ENCODE measurements at regions not wholly inside any gene's neighbourhood (a gene's known extent, or its start where the extent isn't known, plus 50 kb on each side); places are given as distances from the start of the nearest gene placed in this dataset.

DNA sequence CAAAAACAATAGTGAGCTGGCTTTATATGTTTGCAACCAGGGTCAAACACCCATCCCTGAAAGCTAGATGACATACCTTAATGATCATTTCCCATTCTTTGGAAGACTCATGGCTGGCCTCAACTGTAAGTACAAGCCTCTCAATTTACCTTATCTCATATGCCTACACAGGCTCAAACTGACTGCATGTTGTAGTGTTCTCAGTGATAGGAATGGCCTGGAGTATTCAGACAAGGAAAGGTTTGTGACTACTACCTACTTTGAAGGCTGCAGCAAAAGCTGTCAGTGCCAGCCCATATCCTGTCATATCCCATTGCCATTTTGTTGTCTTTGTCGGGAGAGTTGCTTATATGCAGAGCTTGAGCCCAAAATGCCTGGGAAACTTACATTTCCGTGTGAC lies 205.2 kb upstream of the MOCS1 start:
- 87% methylated on average over 2 of the region's 2 CpGs for WGBS
- DNase-seq (ENCODE audit: low spot score), result no peak
- no peaks in the 10 kb centered on the region for H3K27me3 ChIP-seq (ENCODE audit: control insufficient read depth in 4 of 4, insufficient read depth in 4 of 4, low read length in 3 of 4)
- H3K4me1 ChIP-seq (ENCODE audit: control insufficient read depth in 4 of 4, insufficient read depth in 4 of 4, low read length in 3 of 4), result no peaks in the 10 kb centered on the region
- no peak overlapping the region for H3K4me3 ChIP-seq (ENCODE audit: low read depth in 1 of 3, low read length in 3 of 3)
- no peaks in the 10 kb centered on the region for H3K9me3 ChIP-seq (ENCODE audit: control insufficient read depth in 4 of 4, low read length in 3 of 4)
- TF ChIP-seq FOXA2 (IDR thresholded peaks at IDR 0.05) (no peak), RAD21 (IDR thresholded peaks at IDR 0.05) (no peak), TAF1 (conservative IDR thresholded peaks at IDR 0.05) (no peak), MAX (IDR thresholded peaks at IDR 0.05) (no peak), GABPA (IDR thresholded peaks at IDR 0.05 in 1 of 2, conservative IDR thresholded peaks at IDR 0.05 in 1 of 2) (no peak), FOXA1 (IDR thresholded peaks at IDR 0.05) (no peak), RXRA (IDR thresholded peaks at IDR 0.05) (no peak), HNF4A (conservative IDR thresholded peaks at IDR 0.05) (no peak), YY1 (IDR thresholded peaks at IDR 0.05) (no peak), NR2F2 (IDR thresholded peaks at IDR 0.05) (no peak), HNF4G (IDR thresholded peaks at IDR 0.05) (no peak), SP1 (IDR thresholded peaks at IDR 0.05) (no peak), JUND (IDR thresholded peaks at IDR 0.05) (no peak), EGR1 (IDR thresholded peaks at IDR 0.05; ENCODE audit: low read depth in 2 of 2) (no peak)
- TF ChIP-seq, protein P1, sequence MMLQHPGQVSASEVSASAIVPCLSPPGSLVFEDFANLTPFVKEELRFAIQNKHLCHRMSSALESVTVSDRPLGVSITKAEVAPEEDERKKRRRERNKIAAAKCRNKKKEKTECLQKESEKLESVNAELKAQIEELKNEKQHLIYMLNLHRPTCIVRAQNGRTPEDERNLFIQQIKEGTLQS (IDR thresholded peaks at IDR 0.05), result no peak
- TF ChIP-seq, protein P2, sequence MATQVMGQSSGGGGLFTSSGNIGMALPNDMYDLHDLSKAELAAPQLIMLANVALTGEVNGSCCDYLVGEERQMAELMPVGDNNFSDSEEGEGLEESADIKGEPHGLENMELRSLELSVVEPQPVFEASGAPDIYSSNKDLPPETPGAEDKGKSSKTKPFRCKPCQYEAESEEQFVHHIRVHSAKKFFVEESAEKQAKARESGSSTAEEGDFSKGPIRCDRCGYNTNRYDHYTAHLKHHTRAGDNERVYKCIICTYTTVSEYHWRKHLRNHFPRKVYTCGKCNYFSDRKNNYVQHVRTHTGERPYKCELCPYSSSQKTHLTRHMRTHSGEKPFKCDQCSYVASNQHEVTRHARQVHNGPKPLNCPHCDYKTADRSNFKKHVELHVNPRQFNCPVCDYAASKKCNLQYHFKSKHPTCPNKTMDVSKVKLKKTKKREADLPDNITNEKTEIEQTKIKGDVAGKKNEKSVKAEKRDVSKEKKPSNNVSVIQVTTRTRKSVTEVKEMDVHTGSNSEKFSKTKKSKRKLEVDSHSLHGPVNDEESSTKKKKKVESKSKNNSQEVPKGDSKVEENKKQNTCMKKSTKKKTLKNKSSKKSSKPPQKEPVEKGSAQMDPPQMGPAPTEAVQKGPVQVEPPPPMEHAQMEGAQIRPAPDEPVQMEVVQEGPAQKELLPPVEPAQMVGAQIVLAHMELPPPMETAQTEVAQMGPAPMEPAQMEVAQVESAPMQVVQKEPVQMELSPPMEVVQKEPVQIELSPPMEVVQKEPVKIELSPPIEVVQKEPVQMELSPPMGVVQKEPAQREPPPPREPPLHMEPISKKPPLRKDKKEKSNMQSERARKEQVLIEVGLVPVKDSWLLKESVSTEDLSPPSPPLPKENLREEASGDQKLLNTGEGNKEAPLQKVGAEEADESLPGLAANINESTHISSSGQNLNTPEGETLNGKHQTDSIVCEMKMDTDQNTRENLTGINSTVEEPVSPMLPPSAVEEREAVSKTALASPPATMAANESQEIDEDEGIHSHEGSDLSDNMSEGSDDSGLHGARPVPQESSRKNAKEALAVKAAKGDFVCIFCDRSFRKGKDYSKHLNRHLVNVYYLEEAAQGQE (IDR thresholded peaks at IDR 0.05), result no peak
- TF ChIP-seq, protein P3, sequence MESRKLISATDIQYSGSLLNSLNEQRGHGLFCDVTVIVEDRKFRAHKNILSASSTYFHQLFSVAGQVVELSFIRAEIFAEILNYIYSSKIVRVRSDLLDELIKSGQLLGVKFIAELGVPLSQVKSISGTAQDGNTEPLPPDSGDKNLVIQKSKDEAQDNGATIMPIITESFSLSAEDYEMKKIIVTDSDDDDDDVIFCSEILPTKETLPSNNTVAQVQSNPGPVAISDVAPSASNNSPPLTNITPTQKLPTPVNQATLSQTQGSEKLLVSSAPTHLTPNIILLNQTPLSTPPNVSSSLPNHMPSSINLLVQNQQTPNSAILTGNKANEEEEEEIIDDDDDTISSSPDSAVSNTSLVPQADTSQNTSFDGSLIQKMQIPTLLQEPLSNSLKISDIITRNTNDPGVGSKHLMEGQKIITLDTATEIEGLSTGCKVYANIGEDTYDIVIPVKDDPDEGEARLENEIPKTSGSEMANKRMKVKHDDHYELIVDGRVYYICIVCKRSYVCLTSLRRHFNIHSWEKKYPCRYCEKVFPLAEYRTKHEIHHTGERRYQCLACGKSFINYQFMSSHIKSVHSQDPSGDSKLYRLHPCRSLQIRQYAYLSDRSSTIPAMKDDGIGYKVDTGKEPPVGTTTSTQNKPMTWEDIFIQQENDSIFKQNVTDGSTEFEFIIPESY (IDR thresholded peaks at IDR 0.05), result no peak
- TF ChIP-seq, protein P4, sequence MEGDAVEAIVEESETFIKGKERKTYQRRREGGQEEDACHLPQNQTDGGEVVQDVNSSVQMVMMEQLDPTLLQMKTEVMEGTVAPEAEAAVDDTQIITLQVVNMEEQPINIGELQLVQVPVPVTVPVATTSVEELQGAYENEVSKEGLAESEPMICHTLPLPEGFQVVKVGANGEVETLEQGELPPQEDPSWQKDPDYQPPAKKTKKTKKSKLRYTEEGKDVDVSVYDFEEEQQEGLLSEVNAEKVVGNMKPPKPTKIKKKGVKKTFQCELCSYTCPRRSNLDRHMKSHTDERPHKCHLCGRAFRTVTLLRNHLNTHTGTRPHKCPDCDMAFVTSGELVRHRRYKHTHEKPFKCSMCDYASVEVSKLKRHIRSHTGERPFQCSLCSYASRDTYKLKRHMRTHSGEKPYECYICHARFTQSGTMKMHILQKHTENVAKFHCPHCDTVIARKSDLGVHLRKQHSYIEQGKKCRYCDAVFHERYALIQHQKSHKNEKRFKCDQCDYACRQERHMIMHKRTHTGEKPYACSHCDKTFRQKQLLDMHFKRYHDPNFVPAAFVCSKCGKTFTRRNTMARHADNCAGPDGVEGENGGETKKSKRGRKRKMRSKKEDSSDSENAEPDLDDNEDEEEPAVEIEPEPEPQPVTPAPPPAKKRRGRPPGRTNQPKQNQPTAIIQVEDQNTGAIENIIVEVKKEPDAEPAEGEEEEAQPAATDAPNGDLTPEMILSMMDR (IDR thresholded peaks at IDR 0.05; ENCODE audit: low read depth, low read length, missing input control), result no peak
- H3K36me3 ChIP-seq (ENCODE audit: control insufficient read depth in 4 of 4, insufficient read depth in 3 of 4, low read depth in 1 of 4, low read length in 3 of 4), result no peaks in the 10 kb centered on the region
- no peak overlapping the region for H3K27ac ChIP-seq (ENCODE audit: low read depth in 1 of 2, low read length in 2 of 2)
- no peak overlapping the region for H3K9ac ChIP-seq (ENCODE audit: low read depth in 1 of 2, low read length in 2 of 2)
